Fibroblast of the aortic adventitia (primary cell): ENCODE measurements at regions not wholly inside any gene's neighbourhood (a gene's known extent, or its start where the extent isn't known, plus 50 kb on each side); places are given as distances from the start of the nearest gene placed in this dataset.

Source experiments
- DNase-seq: peaks from one replicate; pipeline ENCODE4 v3.0.0-alpha.2; 2010; ENCODE audit warnings: low read depth
- H3K4me3 ChIP-seq: 2 replicates; pipeline ENCODE4 v1.5.1; 2011; ENCODE audit warnings: low read depth, mild to moderate bottlenecking, control low read depth, low read length, moderate library complexity
- TF ChIP-seq, protein P1 (sequence below): IDR thresholded peaks from 2 replicates; pipeline ENCODE4 v1.5.1; 2011; ENCODE audit warnings: mild to moderate bottlenecking, low read length, control low read depth, inconsistent platforms; ENCODE audit not compliant: insufficient read depth

DNA sequence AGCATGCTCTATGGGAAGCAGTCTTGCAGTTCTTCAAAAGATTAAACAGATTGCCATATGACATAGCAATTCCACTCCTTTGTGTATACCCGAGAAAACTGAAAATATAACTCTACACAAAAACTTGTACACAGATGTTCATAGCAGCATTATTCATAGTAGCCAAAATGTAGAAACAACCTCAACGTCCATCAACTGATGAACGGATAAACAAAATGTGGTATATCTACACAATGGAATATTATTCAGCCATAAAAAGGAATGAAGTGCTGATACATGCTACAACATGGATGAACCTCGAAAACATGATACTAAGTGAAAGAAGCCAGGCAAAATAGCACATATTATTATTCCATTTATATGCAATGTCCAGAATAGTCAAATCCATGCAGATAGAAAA is 221.2 kb upstream of the PSMD7 start:
- H3K4me3 ChIP-seq: no peak overlapping the region
- TF ChIP-seq, protein P1, sequence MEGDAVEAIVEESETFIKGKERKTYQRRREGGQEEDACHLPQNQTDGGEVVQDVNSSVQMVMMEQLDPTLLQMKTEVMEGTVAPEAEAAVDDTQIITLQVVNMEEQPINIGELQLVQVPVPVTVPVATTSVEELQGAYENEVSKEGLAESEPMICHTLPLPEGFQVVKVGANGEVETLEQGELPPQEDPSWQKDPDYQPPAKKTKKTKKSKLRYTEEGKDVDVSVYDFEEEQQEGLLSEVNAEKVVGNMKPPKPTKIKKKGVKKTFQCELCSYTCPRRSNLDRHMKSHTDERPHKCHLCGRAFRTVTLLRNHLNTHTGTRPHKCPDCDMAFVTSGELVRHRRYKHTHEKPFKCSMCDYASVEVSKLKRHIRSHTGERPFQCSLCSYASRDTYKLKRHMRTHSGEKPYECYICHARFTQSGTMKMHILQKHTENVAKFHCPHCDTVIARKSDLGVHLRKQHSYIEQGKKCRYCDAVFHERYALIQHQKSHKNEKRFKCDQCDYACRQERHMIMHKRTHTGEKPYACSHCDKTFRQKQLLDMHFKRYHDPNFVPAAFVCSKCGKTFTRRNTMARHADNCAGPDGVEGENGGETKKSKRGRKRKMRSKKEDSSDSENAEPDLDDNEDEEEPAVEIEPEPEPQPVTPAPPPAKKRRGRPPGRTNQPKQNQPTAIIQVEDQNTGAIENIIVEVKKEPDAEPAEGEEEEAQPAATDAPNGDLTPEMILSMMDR: no peak
- no peak for DNase-seq

DNA sequence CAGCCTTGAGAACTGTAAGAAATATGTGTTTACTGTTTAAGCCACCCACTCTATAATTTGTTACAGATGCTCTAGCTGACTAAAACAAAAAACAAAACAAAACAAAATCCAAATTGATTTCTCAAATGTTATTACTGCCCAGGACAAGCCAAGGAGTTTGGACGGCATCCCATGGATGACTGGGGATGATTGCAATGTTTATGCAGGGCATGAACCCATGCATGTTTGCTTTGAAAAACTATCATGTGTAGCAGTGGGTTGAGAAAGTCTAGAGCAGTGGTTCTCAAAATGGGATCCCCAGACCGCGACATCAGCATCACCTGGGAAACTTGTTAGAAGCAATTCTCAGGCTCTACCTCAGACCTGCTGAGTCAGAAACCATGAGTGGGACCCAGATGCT is 223.2 kb upstream of the PSMD7 start:
- TF ChIP-seq, protein P1: no peak
- no peak for DNase-seq
- H3K4me3 ChIP-seq: no peak overlapping the region

DNA sequence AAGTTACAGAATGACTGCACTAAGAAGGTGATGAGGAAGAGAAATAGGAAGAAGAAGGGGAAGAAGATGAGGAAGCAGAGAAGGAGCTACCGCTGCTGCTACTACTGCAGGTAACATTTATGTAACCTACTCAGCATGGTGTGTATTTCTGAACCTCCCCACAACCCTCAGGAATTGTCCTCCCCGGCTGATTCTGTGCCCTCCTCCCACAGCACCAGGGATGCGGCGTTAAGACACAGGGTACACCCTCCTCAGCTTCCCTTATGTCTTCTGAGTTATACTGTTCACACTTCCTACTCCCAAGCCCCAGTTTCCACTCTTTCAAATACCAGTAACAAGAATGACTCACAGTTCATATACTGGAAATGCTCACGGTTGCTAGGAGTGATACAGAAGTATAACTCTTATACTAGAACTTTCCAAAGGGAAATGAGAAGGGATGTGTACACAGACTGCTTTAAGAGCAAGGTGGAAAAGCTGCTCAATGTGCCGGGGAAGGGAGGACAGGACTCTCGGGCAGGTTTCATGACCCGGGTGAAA is 224.5 kb upstream of the PSMD7 start:
- no peak for DNase-seq
- TF ChIP-seq, protein P1: no peak
- H3K4me3 ChIP-seq: no peak overlapping the region

DNA sequence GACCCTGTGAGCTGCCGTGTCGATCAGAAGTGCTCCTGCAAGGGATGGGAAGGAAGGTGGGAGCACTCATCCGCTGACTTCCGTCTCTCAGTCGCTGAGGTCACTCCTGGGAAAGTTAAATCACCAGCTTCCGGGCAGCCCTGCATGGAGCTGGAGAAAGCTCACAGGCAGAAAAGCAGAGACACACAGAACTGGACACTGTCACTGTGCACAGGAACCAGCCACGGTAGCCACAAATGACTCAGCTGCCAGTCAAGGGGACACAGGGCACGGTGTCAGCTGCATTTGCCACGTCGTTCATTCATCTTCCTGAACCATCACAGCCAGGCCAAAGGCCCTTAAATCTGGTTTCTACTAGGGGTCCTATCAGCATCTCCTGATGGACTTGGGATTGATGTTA is 226.4 kb upstream of the PSMD7 start:
- no peak overlapping the region for H3K4me3 ChIP-seq
- TF ChIP-seq, protein P1: no peak
- no peak for DNase-seq

DNA sequence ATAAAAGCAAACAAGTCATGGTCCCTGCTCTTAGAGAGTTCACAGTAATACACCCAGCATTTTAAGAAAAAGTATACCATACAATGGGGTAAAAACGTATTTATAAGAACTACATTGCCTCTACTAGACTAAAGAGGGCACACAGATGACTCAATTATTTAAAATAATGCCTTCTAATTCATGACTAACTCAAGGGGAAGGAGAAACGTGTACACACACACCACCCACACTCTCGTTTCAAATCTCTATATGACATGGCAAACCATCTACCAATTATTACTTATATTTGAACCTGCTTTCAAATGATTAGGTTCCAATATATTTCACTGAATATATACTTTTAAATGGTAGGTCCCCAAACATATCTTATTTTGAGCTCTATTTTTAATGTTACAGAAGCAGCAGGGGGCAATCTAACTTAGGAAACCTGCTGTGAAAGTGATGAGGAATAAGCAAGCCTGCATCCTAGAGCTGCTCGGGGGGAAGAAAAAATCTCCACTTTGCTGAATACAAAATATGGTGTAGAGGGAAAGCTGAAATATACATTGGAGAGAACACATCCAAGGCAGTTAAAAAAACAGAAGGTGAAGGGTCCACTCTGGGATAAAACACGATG is 232.4 kb upstream of the PSMD7 start:
- TF ChIP-seq, protein P1: no peak
- H3K4me3 ChIP-seq: no peak overlapping the region
- no peak for DNase-seq

DNA sequence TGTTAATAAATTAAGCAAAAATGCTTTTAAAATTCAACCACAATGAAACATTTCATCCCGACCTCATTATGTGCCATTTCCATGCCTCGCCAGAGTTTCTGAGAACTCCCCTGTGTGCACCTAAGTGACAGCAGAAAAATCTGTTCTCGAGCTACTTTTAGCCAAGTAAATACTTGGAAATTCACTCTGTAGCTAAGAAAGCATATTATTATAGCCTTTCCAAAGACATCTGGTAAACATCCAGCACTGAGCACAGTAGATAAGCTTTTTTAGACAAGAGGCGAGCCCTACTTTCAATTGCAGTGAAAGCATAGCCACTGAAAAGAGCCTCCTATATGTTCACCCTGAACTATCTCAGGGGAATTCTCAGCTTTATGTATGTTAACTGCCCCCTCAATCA is 242.8 kb upstream of the PSMD7 start:
- TF ChIP-seq, protein P1: no peak
- DNase-seq: no peak
- H3K4me3 ChIP-seq: no peak overlapping the region

DNA sequence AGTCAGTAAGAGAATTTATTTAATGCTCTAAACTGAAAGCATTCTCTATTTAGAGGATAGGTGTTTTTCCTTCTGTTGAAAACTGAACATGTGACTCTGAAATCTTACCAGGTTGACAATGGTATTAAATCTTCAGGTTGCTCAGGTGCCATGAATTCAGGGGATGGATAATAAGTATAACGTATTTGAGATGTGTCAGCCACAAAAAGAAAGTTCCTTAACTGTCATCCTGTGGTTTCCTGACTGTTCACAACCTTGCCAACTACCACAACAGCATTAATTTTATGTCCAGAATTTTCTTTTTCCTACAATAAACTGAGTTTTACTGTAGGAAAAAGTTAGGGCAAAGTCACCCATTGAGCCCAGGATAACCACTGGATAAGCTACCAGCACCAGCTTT is 243.3 kb upstream of the PSMD7 start:
- TF ChIP-seq, protein P1: no peak
- DNase-seq: no peak
- no peak overlapping the region for H3K4me3 ChIP-seq
